GM18873 (cell line): ENCODE measurements at regions not wholly inside any gene's neighbourhood (a gene's known extent, or its start where the extent isn't known, plus 50 kb on each side); places are given as distances from the start of the nearest gene placed in this dataset.
"Not testable (repeated sequence)": the region's sequence is repeated elsewhere in the genome, so short reads cannot be mapped to it uniquely, and the experiment has no call there.

Experiments used
- ATAC-seq: cut with Tn5 transposase; IDR thresholded peaks from one replicate; pipeline ENCODE4 v1.9.1; 2021; ENCODE audit warnings: mild to moderate bottlenecking, moderate library complexity, moderate number of reproducible peaks; ENCODE audit not compliant: unreplicated experiment, low FRiP score

DNA sequence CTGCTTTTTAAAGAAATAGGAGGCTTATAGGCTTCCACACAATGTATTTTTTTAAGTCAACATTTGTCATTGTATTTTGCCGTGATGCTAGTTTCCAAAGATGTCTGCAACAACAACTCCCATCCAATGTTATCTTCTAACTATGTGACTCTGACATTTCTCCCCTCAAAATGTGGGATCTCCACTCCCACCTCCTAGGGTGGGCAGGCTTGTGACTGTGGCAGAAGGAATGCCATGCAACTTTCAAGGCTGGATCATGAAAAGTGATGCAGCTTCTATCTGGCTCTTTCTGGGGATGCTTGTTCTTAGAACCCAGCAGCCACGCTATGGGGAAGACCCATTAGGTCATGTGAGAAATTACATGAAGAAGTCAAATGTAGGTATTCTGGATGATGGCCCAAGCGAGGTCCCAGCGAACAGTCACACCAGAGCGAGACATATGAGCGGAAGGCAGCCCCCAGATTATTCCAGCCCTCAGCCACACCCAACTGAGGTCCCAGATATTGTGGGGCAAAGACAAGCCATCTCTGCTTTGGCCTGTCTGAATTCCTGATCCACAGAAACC is 124.3 kb downstream of the BDH1 start:
- no peak for ATAC-seq

DNA sequence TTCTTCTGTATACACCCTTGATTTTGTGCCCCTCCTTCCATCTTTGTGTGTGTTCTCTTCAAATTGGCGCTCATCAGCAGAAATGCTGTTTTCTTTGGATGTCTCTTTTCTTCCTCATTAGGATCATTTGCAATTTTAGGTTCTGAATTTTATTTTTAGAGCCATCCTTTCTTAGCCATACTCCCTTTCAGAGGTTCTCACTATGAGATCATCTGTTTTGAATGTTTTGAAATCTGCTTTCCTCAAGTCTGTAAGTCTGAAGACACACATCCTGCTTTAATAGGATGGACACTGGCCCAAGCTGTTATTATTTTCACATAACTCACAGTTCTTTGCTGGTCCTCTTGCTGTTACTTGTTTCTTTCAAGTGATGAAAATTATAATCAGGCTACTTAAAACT is 124.8 kb downstream of the BDH1 start:
- ATAC-seq, result no peak

DNA sequence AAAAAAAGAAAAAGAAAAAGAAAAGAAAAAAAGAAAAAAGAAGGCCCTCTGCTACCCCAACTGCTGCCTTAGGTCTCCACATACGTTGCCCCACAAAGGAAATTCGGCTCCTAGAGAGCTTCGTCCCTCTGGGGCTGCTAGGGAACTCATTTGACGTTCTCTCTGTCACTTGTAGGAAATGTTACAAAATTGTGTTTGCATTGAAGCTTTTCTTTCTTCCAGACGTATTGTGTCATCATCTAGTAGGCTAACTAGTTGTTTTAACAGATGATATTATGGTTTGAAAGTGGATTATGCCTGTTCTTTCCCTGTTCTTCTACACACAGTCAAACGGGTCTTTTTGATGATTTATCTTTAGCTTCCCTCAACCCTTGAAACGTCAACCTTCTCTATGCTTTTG is 125.3 kb downstream of the BDH1 start:
- ATAC-seq, result no peak

DNA sequence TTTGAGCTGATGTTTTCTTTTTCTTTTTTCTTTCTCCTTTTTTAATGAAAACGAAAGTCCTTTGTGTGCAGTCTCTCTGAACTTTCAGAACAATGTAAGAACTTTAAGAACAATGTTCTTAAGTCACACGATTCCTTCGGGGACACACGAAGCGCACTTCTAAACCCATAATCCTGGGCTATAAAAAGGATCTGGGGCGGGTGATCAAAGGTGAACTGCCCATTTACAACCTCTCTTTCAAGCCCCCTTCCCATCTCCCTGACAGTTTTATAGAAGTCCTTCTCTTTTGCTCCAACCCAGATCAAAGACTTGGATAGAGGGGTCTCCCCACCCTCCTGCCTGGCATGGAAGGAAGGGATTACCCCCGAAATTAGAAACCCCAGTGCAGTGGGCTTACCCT is 126.8 kb downstream of the BDH1 start:
- ATAC-seq, result no peak

DNA sequence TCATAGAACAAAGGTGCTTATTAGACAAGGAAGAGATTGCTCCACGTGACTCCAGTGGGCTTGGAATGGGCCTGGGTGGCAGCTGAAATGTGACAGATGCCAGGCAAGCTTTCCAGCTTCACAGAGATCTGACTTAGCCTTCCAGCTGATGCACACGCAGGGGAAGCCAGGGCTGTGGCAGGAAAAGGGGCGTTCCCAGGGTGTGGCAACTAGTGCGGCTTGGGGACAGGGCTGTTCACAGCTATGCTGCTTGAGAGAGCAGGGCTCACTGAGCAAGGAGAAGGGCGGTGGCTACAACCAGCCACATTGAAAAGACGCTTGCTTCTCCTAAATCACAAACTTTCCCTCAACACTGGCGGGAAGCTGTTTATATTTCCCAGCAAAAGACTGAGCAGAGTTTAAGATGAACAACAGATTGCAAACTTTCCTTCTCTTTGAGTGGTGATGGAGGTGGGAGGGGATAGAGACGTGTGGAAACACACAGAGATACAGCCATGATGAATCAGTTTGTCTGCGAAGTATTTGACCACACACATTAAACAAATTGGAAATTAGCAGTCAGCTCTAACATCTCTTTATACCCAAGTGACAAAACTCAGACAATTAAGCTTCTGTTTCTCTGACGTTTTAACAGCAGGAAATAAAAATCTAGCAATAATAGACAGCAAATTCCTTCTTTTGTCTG is 127.5 kb downstream of the BDH1 start:
- no peak for ATAC-seq

DNA sequence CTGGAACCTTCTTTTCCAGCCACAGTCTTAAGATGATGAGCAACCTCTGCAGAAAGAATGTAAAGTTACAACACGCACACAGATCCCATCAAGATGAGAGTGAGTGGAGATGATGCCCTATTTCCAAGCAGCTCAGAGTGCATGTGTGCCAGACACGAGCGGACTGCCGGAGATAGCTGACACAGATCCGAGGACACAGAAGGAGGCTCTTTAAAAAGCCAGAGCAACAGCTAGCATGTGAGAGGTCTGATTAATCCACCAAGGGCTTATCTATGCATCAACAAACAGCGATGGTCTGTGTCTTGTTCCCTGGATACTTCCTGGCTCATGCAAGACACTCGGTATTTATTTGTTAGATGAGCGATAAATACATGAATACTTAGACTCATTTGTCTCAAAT is 128.6 kb upstream of the DLG1 start:
- no peak for ATAC-seq

DNA sequence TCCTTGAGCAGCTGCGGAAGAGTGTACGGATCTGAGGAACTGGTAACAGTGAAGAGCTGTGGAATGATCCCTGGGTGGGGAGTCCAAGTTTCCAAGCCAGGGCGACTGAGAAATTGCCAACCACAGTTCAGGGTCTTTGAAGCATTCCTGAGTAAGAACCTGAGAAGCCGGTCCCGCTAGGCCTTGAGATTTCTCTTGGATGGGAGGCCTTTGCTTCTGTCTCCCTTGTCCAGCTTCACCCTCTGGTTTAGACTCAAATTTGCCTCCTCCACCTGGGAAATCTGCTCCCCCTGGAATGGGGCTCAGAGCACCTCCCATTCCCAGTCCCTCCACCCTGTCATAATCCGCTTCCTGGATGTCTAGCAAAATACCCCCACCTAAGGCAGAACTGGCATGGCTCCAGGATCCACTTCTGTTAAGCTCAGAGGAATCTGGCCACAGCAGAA is 127.7 kb upstream of the DLG1 start:
- no peak for ATAC-seq

DNA sequence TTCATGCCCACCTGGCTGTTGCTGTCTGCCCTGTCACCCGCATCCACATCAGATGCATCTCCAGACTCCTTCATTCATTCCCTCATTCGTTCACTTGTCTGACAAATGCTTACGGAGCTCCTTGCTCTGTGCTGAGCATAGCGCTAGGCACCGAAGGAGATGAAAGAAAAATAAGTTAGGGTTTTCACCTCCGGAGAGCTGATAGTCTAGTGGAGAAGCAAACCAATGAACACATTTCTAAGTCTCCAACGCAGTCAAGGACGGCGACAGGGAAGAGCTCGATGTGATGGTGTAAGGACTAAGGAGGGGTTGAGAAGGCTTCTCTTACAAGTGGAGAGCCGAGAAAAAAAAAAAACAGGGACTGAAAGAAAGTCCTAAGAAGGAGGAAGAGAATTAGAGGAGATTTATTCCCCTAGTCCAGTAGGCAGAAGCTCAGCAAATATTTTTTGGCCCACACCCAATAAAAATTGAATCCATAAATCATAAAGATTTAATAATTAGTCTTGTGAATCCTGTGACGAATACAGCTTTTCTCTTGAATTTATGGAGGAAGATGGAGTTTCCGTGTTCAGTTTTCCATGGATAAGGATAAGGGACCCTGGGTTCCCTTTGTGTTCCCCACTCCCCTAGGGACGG is 127.2 kb upstream of the DLG1 start:
- no peak for ATAC-seq

DNA sequence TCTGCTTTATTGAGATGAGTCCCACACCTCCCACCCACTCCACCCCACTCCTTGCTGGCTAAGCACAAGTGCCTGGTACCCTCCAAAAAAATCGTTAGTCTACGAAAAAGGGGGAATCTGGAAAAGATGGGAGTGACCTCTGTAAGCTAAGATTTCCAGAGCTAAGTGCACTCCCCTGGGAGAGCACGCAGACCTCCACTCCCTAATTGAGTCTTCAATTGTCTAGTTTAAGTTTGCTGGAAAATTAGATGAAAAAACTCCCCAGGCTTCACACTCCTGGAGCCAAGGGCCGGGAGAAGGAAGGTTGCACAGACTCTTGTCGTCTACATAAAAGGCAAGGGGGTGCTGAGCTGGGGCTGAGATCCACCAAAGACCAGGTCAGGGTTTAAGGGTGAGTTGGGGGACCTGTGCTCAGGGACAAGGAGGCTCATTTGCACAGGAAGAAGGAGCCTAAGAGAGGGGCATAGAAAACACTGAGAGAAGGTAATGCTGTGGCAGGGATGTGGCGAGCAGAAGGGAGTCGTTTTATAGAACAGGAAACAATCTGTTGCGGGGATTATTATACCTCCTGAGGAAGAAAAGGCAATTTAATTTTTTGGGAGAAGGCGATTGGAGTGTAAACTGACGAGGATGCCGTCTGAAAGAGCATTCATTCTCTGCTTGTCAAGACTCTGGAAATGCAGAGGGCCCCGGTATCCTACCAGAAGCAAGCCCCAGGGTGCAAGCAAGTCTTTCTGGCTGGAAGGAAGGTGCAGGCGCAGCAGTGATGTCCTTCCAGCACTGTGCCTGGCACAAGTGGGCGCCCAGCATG is 126.5 kb upstream of the DLG1 start:
- ATAC-seq, result no peak

DNA sequence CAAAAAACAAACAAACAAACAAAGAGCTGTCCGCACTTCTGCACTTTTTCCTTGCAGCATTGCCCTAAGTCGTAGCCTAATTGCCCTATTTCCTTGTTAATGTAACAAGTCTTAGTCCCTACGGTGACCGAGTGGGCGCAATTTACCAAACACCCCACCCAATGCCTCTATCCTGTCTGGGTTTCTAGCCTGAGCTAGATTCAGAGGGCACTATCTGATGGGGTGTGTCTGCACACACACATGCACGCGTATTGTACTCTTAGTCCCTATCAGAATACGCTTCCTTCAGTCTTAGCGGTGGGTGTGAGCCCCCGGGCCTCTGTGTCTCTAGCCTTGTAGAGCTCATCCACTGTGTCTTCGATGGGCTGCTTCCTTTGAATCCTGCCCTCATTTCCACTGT is 125.9 kb upstream of the DLG1 start:
- no peak for ATAC-seq

DNA sequence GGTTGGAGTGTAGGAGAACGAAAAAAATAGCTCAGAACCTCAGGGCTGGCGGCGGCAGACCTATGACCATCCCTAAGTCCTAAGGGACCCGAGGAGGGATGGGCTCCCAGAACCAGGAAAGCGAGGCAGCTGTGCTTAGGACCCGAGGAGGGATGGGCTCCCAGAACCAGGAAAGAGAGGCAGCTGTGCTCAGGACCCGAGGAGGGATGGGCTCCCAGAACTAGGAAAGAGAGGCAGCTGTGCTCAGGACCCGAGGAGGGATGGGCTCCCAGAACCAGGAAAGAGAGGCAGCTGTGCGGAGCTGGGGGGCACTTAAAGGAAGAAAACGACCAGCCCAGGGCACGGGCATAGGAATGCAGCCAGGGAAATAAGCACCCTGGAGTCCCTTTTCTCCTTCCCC is 125.0 kb upstream of the DLG1 start:
- no peak for ATAC-seq

DNA sequence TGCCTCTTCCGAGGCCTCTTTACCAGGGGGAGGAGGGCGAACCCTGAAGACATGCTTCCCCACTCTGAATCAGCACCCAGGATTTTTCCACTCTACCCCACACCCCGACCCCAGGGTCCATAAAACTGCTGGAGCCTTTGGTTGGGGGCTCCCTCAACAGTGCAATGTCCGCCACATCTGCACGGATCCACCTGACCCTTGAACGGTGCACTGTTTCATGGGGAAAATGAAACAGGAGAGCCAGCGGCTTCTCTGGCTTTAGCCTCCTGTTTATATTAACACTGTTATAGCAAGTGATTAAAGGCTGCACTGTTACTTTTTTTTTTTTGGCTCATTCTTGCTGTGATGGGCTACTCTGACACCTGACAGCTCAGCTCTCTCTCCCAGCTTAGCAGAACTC is 124.1 kb upstream of the DLG1 start:
- ATAC-seq, result no peak

DNA sequence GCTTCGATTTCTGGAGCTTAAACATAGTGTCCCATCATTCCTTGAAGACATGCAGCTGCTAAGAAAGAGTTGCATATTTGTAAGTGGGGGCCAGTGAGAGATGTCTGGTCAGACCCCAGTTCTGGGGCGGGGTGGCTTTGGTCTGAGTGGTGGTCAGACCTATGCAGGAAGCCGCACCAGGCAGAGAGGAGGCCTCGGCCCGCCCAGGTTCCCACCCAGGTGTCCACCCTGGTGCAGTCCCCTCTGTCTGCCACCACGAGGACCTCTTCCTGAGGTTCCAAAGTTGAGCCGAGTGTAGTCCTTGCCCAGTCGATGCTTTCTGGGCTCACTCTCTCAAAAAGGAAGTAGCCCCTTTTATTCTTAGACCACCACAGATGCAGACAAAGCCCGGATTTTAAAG is 122.6 kb upstream of the DLG1 start:
- ATAC-seq, result no peak

DNA sequence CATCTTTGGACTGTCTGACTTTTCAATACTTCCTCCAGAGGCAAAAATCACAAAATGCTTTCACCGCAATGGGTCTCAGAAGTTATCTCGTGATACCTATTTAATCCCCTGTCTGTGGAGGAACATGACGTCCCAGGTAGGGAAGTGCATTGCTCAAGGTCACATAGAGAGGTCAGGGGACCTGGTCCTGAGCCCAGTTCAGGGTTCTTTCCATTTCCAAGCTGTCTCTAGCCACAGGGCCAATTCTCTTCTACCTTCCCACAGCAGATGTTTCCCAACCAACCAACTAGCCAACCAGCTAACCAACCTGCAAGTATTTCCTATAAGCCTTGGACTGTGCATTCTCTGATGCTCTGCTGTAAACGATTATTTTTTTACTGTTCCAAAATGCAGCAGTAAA is 122.2 kb upstream of the DLG1 start:
- ATAC-seq, result no peak

DNA sequence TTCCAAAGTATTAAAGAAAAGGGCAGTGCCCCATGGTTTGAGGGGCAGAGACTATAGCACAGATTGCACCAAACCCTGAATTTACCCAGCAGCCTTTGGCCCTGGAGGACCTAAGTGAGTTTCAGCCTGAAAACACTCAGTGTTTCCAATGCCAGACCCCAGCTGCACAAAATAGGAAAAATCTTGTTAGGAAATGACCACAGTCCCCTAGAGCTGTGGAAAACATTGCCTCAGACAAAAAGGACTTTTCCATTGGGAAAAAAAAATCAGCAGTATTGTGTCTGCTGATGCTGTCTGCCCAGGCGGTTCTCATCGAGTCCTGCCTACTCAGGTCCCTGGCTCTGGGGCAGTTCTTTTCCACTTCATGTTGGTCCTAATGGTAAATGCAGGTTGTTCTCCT is 121.7 kb upstream of the DLG1 start:
- ATAC-seq, result no peak

DNA sequence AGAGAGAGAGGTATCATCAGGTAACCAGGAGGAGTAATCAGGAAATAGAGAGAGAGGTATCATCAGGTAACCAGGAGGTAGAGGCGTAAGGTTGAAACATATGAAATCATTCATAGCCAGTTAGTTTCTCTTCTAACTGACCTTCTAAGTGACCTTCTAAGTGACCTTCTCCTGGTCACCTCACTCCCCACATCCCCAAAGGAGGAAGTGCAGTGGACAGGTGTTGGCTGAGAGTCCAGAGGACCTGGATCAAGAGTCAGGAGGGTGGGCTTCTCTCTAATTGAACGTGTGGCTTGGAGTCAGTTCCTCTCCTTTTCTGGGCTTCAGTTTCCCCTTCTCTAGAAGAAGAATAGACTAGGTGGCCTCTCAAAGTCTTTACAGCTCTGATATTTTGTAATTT is 121.3 kb upstream of the DLG1 start:
- no peak for ATAC-seq

DNA sequence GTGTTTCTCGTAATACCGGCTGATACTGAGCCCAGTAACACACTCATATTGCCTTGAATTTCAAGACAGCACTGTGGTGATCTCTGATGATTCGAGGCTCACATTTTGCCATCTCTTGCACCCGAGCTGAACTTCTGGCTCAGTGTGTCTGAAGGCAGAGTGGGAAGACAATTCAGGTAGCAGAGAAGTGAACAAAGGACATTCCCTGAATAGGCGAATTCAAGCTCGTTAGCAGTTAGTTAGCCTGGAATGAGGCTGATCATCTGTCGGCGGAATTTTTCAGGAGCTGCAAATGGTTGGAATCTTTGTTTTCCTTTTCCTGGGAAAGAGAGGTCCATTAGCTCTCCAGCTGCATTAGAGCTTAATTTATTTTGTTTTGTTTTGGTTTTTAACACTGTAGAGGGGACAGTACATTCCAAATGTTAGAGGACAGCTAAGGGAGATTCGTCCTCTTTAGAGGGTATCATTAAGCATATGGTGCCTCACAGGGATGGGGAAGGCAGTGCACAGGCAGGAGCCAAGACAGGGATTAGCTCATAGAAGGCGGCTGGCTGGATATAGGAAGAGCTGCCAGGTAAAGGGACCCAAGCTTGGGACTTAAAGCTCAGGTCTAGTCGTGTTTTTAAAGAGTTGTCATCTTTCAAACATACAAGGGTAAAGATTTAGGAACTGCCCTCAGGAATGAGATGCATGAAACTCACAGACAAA is 119.7 kb upstream of the DLG1 start:
- no peak for ATAC-seq

DNA sequence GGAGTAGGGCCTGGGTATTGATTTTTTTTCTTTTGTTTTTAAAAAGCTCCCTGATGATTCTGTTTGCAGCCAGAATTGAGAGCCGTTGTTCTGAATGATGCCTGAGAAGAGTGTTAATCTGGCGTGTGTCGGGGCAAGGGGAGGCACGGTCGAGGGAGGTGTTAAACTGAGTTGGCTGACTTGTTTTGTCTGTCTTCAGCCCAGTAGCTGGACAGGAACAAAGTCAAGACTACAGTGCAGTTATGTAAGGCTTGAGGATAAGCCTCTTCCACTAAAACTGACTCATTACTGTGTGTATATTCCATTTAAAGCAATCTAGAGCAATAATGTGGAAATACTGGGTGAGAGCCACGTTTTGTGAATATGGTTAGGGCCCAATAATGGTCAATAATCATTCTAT is 119.0 kb upstream of the DLG1 start:
- no peak for ATAC-seq

DNA sequence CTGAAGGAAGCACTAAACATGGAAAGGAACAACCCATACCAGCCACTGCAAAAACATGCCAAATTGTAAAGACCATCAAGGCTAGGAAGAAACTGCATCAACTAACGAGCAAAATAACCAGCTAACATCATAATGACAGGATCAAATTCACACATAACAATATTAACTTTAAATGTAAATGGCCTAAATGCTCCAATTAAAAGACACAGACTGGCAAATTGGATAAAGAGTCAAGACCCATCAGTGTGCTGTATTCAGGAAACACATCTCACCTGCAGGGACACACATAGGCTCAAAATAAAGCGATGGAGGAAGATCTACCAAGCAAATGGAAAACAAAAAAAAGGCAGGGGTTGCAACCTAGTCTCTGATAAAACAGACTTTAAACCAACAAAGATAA is 113.5 kb upstream of the DLG1 start:
- not testable (repeated sequence) for ATAC-seq

DNA sequence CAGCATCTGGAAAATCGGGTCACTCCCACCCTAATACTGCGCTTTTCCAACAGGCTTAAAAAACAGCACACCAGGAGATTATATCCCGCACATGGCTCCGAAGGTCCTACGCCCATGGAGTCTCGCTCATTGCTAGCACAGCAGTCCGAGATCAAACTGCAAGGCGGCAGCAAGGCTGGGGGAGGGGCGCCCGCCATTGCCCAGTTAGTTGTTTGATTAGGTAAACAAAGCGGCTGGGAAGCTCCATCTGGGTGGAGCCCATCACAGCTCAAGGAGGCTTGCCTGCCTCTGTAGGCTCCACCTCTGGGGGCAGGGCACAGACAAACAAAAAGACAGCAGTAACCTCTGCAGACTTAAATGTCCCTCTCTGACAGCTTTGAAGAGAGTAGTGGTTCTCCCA is 111.8 kb upstream of the DLG1 start:
- not testable (repeated sequence) for ATAC-seq
